ENCODE measurements at regions not wholly inside any gene's neighbourhood (a gene's known extent, or its start where the extent isn't known, plus 50 kb on each side); places are given as distances from the start of the nearest gene placed in this dataset.

GRCh38 chr5:18778225-18778624, 1144.0 kb downstream of the TAF11L14 start:
- Histone ChIP-seq H3K27ac (no peak overlapping the region), H3K27me3 (no peaks in the 10 kb centered on the region), H3K9me3 (no peaks in the 10 kb centered on the region), H3K4me1 (no peaks in the 10 kb centered on the region), H3K4me3 (no peak overlapping the region), H3K36me3 (no peaks in the 10 kb centered on the region)
- ATAC-seq (ENCODE audit: low FRiP score in 2 of 2): no peak
- WGBS, 2 donors: 75 to 80% methylated on average over 1 of the region's 1 CpG
- DNase-seq: no peak
- no peak for TF ChIP-seq EP300 (IDR thresholded peaks at IDR 0.05)
- TF ChIP-seq POLR2AphosphoS5 (IDR thresholded peaks at IDR 0.05): no peak
- TF ChIP-seq, protein P1, sequence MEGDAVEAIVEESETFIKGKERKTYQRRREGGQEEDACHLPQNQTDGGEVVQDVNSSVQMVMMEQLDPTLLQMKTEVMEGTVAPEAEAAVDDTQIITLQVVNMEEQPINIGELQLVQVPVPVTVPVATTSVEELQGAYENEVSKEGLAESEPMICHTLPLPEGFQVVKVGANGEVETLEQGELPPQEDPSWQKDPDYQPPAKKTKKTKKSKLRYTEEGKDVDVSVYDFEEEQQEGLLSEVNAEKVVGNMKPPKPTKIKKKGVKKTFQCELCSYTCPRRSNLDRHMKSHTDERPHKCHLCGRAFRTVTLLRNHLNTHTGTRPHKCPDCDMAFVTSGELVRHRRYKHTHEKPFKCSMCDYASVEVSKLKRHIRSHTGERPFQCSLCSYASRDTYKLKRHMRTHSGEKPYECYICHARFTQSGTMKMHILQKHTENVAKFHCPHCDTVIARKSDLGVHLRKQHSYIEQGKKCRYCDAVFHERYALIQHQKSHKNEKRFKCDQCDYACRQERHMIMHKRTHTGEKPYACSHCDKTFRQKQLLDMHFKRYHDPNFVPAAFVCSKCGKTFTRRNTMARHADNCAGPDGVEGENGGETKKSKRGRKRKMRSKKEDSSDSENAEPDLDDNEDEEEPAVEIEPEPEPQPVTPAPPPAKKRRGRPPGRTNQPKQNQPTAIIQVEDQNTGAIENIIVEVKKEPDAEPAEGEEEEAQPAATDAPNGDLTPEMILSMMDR (IDR thresholded peaks at IDR 0.05): no peak
- no peak for TF ChIP-seq POLR2A (IDR thresholded peaks at IDR 0.05)

DNA sequence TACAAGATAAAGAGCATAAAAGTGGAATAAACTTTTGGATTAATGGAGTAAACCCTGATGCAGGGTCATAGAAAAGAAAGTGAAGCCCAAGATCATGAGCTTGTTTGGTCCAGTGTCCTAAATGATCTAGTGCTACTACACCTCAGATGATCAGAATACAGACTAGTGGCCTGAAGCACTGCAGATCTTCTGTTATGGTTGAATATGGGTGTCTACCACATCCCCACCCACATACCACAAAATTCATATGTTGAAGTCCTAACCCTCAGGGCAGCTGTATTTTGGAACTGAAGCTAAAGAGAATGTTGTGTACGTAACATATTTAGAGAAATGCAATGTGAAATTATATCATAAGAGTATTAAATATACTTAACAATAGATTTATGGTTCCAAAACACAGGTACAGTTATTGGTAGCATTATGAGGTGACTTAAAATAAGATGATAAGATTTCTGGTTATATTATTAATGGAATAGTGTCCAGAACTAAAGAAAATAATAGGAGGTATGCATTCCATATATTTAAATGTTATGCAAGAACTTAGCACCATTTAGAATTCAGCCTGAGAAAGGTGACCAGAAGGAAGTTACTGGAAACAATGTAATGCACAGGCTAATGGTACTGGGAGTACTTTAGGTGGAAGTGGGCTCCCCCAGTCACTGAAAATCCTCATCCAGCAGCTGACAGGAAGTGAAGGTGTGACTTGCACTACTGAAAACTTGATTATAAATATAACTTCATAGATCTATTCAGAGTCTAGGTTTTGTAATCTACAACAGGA, 1155.1 kb downstream of the TAF11L14 start:
- H3K4me3 ChIP-seq: no peak overlapping the region
- no peaks in the 10 kb centered on the region for H3K36me3 ChIP-seq
- H3K4me1 ChIP-seq: no peaks in the 10 kb centered on the region
- ATAC-seq (ENCODE audit: low FRiP score in 2 of 2): no peak
- WGBS, 2 donors: 85 to 100% methylated on average over 1 of the region's 1 CpG
- no peaks in the 10 kb centered on the region for H3K27me3 ChIP-seq
- no peak for TF ChIP-seq POLR2AphosphoS5 (IDR thresholded peaks at IDR 0.05)
- H3K9me3 ChIP-seq: no peaks in the 10 kb centered on the region
- no peak overlapping the region for H3K27ac ChIP-seq
- no peak for DNase-seq

GRCh38 chr5:18792145-18792544, 1157.9 kb downstream of the TAF11L14 start:
- no peaks in the 10 kb centered on the region for H3K36me3 ChIP-seq
- ATAC-seq (ENCODE audit: low FRiP score in 2 of 2) (no peak), DNase-seq (no peak)
- 72 to 80% methylated on average over 5 to 6 of the region's 6 CpGs for WGBS, 2 donors
- H3K4me1 ChIP-seq: no peaks in the 10 kb centered on the region
- H3K9me3 ChIP-seq: no peaks in the 10 kb centered on the region
- H3K4me3 ChIP-seq: no peak overlapping the region
- H3K27me3 ChIP-seq: no peaks in the 10 kb centered on the region
- H3K27ac ChIP-seq: no peak overlapping the region
- TF ChIP-seq POLR2AphosphoS5 (IDR thresholded peaks at IDR 0.05) (no peak), EP300 (IDR thresholded peaks at IDR 0.05) (no peak), POLR2A (IDR thresholded peaks at IDR 0.05) (no peak)

GRCh38 chr5:18797222-18797621, 1163.0 kb downstream of the TAF11L14 start:
- 54 to 55% methylated on average over 5 of the region's 5 CpGs for WGBS, 2 donors
- no peaks in the 10 kb centered on the region for H3K27me3 ChIP-seq

DNA sequence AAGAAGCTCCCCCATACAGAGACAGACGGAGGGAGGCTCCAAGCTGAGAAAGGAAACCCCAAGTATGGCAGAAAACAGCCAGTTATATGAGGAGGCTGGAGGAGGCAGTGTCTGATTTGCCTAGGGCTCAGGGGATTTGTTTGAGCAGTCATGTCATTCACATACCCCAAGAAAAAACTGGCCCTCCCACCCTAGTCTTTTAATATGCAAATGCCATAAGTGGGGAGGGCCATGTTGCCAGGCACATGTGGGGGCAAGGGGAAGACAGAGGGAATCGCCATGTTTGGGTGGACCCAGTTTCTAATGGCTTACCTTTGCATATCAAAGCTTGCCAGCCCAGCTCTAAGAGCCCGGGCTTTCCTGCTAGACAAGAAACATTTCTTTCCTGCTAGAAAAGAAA, 1163.8 kb downstream of the TAF11L14 start:
- no peak for DNase-seq
- no peaks in the 10 kb centered on the region for H3K36me3 ChIP-seq
- no peak for ATAC-seq (ENCODE audit: low FRiP score in 2 of 2)
- H3K4me1 ChIP-seq: no peaks in the 10 kb centered on the region
- no peak overlapping the region for H3K27ac ChIP-seq
- 38 to 44% methylated on average over 3 of the region's 3 CpGs for WGBS, 2 donors
- no peak overlapping the region for H3K4me3 ChIP-seq
- H3K27me3 ChIP-seq: no peaks in the 10 kb centered on the region
- TF ChIP-seq EP300 (IDR thresholded peaks at IDR 0.05) (no peak), POLR2A (IDR thresholded peaks at IDR 0.05) (no peak), POLR2AphosphoS5 (IDR thresholded peaks at IDR 0.05) (no peak)
- TF ChIP-seq, protein P1 (IDR thresholded peaks at IDR 0.05): no peak
- no peaks in the 10 kb centered on the region for H3K9me3 ChIP-seq

More at GRCh38 chr5:18797222-18797621, 1163.0 kb downstream of the TAF11L14 start:
- Histone ChIP-seq H3K27ac (no peak overlapping the region), H3K9me3 (no peaks in the 10 kb centered on the region), H3K36me3 (no peaks in the 10 kb centered on the region), H3K4me3 (no peak overlapping the region), H3K4me1 (no peaks in the 10 kb centered on the region)
- TF ChIP-seq EP300 (IDR thresholded peaks at IDR 0.05): no peak
- ATAC-seq (ENCODE audit: low FRiP score in 2 of 2) (no peak), DNase-seq (no peak)

DNA sequence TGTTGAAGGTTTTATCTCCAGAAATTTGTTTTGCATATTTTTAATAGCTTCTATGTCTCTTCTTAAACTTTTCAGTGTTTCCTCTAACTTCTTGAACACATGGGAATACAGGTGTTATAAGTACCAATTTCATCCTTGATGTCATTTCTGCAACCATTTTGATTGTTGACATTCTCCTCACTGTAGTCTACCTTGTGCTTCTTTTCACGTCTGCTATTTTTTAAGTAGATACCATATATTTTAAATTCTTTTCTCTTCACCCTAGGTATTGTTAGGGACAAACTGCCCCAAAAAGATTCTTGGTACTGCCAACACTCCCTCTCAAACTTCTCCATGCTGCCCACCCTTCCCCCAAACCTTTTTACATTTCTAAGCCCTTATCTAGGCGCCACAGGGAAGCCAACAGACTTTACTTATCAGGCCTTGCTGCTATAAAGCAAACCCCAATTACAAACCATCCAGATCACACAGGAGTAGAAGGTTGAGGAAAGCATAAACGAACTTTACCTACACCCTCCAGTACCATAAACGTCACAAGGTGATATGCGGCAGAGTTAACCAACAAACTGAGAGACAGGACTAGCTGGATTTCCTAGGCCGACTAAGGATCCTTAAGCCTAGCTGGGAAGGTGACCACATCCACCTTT, 1165.3 kb downstream of the TAF11L14 start:
- no peak for ATAC-seq (ENCODE audit: low FRiP score in 2 of 2)
- Histone ChIP-seq H3K36me3 (no peaks in the 10 kb centered on the region), H3K9me3 (no peaks in the 10 kb centered on the region), H3K4me3 (no peak overlapping the region), H3K27ac (no peak overlapping the region), H3K27me3 (no peaks in the 10 kb centered on the region), H3K4me1 (no peaks in the 10 kb centered on the region)
- whole genome bisulfite sequencing, 2 donors: 83 to 88% methylated on average over 6 of the region's 6 CpGs
- TF ChIP-seq POLR2AphosphoS5 (IDR thresholded peaks at IDR 0.05): no peak
- TF ChIP-seq POLR2A (IDR thresholded peaks at IDR 0.05): no peak
- TF ChIP-seq, protein P1 (IDR thresholded peaks at IDR 0.05): no peak
- TF ChIP-seq EP300 (IDR thresholded peaks at IDR 0.05): no peak
- no peak for DNase-seq
